ENCODE measurements at regions not wholly inside any gene's neighbourhood (a gene's known extent, or its start where the extent isn't known, plus 50 kb on each side); places are given as distances from the start of the nearest gene placed in this dataset.

DNA sequence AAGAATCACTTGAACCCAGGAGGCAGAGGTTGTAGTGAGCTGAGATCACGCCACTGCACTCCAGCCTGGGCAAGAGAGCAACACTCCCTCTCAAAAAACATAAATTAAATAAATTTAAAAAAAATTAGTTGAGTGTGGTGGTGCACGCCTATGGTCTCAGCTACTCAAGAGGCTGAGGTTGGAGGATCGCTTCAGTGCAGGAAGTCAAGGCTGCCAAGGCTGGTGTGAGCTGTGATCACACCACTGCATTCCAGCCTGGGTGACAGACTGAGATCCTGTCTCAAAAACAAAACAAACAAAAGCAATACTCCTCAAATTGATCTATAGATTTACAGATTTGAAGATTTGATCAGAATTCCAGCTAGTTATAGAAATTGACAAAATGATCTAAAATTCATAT is 92.7 kb upstream of the RESF1 start:
- no peak for DNase-seq

- DNase-seq = no peak
Measured at GRCh38 chr12:31865023-31865422, 94.2 kb upstream of the RESF1 start.

DNA sequence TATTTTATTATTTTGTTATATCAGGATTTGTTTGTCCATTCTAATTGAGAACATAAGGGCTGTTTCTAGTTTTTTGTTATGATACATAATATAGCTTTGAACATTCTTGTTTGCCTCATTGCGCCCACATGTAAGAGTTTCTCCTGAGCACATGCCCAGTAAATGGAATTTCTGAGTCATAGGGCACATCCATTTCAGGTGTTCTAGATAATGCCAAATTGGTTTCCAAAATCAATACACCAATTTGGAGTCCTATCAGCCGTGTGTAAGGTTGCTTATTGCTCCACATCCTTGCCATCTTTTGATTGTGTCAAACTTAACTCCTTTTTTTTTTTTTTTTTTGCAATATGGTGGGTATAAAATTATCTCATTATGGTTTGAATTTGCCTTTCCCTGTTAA is 97.9 kb upstream of the RESF1 start:
- no peak for DNase-seq

DNA sequence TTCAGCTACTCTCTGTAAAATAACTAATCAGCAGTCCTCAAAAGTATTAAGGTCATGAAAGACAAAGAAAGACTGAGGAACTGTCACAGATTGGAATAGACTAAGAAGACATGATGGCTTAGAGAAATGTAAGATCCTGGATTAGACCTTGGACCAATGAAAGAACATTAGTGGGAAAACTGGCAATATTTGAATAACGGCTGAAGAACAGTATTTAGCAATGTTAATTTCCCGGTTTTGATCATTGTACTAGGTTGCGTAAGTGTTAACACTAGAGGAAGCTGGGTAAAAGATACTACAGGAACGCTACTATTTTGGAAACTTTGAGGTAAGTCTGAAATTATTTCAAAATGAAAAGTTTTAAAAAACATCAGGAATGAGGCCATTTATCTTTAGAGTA is 98.8 kb upstream of the RESF1 start:
- no peak for DNase-seq

- DNase-seq = no peak
Measured at GRCh38 chr12:31859232-31859977, 99.8 kb upstream of the RESF1 start.

DNA sequence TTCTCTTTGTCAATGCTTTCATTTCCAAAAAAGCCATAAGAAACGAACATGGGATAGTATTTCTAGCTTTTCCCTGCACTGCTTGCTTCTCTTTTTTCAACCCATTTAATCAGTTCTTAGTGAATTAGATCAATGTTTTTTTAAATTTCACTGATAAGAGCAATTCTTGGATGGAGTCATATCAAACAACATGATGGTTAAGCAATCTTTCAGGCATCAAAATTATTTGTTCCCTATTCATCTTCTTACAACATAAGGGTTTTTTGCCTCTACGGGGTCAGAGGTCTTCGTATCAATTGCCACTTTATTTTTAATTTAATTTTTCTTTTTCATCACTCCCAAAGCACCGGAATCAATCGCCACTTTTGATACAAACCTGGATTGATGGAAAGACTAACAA is 103.8 kb upstream of the RESF1 start:
- no peak for DNase-seq

GRCh38 chr12:31853977-31854376 is 105.2 kb upstream of the RESF1 start:
- no peak for DNase-seq

- DNase-seq = no peak
Measured at GRCh38 chr12:31853520-31853919, 105.7 kb upstream of the RESF1 start.

DNA sequence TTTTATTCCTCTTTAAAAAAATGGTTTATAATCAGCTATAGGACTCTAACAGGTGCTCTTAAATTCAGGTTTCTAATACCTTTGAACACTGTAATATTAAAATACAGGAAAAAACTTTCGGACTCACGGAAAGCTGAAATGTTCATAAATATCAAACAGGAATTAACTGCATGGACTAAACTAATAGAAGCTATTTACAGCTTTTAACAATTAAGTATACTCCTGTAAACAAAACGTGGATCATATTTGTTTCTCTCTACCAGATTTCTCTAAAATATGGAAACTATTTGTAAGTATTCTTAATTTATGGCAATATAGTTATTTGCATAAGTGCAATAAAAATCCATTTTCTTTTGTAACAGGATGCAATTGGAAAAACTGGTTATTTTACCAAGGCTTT is 108.9 kb upstream of the RESF1 start:
- DNase-seq = no peak

- DNase-seq = no peak
Measured at GRCh38 chr12:31849090-31849687, 110.0 kb upstream of the RESF1 start.

- no peak for DNase-seq
Measured at GRCh38 chr12:31846405-31846804, 112.8 kb upstream of the RESF1 start.

DNA sequence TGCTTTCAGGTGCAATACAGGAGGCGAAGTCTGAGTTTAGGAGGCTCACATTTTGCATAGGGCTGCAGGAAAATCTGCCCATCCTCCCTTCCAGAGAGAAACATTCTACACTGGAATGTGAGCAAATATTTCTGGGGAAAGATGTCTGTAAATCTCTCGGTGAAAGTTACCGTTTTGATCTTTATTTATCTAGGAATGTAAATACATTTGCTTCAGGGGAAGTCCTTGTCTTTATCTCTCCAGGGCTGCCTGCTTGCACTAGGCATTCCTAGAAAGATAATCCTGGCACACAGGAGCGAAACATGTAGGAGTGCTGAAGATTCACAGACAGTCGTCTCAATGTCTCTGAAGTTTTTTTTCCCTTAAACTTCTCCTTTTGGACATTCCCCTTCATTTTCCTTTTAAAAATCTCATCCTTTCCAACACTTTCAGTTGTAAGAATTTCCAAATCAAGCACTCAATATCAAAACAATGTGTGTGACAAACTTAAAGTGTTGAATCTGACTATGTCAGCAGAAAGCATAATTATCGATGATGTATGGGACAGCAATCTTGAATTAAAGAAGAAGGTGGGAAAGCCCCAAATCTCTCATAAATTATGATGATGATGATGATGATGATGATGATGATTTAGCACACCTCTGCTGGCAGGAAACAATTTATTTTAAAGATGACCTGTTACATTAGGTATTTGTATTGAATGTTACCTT is 113.4 kb upstream of the RESF1 start:
- no peak for DNase-seq

DNA sequence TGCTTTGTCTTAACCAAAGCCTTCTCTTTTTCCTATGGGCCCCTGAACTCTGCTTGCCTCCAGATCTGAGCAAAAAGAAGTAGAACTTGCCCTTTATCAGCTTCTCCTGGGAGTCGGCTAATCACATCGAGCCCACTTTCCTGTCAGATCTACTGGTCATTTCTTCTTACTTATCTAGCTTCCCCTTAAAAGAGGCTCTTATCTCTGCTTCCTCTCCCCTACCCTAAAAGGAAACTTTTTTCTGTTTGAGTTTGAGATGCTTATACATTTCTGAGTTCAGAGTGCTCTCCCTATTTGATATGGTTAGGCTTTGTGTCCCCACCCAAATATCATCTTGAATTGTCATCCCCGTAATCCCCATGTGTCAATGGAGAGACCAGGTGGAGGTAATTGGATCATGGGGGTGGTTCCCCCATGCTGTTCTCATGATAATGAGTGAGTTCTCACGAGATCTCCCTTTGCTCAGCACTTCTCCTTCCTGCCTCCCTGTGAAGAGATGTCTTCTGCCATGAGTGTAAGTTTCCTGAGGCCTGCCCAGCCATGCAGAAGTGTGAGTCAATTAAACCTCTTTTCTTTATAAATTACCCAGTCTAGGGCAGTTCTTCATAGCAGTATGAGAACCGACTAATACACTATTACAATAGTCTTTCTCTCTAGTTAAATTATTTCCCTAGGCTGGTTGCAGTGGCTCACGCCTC is 114.7 kb upstream of the AMN1 start:
- no peak for DNase-seq

- DNase-seq = no peak
Measured at GRCh38 chr12:31837913-31838312, 109.1 kb upstream of the AMN1 start.

DNA sequence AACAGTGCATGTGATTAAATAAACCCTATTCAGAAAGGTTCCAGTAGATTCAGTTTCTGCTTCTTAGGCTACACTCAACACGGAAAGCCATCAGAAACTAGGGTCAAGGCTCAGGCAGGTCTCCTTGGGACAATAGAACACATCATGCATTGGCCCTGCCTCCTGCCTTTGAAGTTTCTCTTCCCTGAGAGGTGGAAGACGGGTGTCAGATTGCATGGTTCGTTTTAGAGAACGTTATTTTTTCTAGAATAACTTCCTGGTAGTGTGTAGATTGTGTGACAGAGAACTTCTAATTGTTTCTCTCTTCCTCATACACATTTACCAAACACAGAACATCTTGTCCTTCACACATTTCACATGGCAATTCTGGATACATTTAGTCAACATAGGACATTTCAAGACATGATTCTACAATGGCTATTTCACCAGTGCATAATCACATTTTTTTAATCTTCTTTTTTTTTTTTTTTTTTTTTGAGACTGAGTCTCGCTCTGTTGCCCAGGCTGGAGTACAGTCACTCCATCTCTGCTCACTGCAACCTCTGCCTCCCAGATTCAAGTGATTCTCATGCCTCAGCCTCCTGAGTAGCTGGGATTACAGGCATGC is 106.6 kb upstream of the AMN1 start:
- no peak for DNase-seq

DNA sequence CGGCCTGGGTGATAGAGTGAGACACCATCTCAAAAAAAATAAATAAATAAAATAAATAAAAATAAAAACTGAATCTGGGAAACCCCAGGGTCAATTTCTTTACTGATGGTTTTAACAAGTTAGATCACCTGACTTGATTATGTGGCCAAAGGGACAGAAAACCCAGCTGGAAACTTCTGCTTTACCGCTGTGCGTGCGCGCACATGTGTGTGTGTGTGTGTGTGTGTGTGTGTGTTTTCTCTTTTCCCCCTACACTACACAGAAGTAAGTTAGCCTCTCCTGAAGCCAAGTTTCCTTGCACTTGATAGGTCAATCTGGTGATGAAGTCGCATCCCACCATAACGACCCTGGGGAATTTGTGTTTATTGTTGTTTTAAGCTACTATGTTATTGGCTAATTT is 105.3 kb upstream of the AMN1 start:
- DNase-seq = no peak

- DNase-seq = peak; percentile 66
Measured at GRCh38 chr12:31832740-31833729, 104.2 kb upstream of the AMN1 start.

- DNase-seq = peak; percentile 18
Measured at GRCh38 chr12:31828071-31828470, 99.2 kb upstream of the AMN1 start.

DNA sequence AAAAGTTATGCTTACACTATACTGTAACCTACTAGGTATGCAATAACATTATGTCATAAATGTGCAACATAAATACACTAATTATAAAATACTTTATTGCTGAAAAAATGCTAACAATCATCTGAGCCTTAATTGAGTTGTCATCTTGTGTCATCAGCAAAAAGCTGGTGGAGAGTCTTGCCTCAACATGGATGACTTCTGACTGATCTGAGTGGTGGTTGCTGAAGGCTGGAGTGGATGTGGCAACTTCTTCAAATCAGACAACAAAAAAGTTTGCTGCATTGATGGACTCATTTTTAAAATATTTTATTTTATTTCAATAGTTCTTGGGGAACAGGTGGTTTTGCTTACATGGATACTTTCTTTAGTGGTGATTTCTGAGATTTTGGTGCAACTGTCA is 93.9 kb upstream of the AMN1 start:
- DNase-seq = no peak

GRCh38 chr12:31821484-31821883 is 92.7 kb upstream of the AMN1 start:
- no peak for DNase-seq

GRCh38 chr12:31820832-31821231 is 92.0 kb upstream of the AMN1 start:
- DNase-seq = no peak

DNA sequence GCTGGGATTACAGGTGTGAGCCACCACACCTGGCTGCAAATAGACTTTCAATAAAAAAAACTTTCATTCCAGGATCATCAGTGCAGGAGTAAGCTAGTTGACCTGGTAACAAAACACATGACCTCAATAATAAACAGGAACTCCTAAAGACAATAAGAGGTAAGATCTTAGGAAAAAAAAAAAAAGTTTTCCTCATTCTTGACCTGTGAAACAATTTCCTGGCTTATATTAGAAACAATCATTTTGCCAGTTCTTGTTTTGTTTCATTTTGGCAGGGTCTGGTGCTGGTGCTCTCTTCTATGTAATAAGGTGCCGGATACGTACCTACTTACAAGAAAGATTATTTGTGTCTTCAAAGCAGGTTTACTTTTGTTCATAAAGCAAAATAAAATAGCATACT is 90.6 kb upstream of the AMN1 start:
- DNase-seq = no peak
